ENCODE measurements at regions not wholly inside any gene's neighbourhood (a gene's known extent, or its start where the extent isn't known, plus 50 kb on each side); places are given as distances from the start of the nearest gene placed in this dataset.

- DNase-seq = no peak
These were observed 50.5 kb upstream of the ITPRID2 start for GRCh38 chr2:181841079-181841478.

Data from hematopoietic multipotent progenitor cell treated with erythropoietin and hydrocortisone succinate and interleukin-3 and kit ligand, for 4 days (in vitro differentiated cells).